IMR-90 (cell line): ENCODE measurements at regions not wholly inside any gene's neighbourhood (a gene's known extent, or its start where the extent isn't known, plus 50 kb on each side); places are given as distances from the start of the nearest gene placed in this dataset.

ENCODE experiments used
- ATAC-seq: fragments of 200-7000 bp; cut with Tn5 transposase; 2 replicates; pipeline ENCODE4 v1.9.1; 2020; ENCODE audit warnings: low read depth, mild to moderate bottlenecking, moderate library complexity
- BruUV-seq: library from RNA; stranded (reverse); fragments of 400-500 nt; replicated peaks from 2 replicates; lab custom pipeline; 2021; lab: Mats Ljungman, UMichigan
- CTCF ChIA-PET: fragments of 300-600 bp; formaldehyde crosslinking; extraction: SDS; loops from one replicate; lab custom pipeline; 2021; ENCODE audit warnings: antibody characterized with exemption; lab: Yijun Ruan, JAX
- POLR2A ChIA-PET: fragments of 300-600 bp; sonication (Branson Sonifier 250); formaldehyde crosslinking; loops from one replicate; lab custom pipeline; 2022; ENCODE audit warnings: antibody characterized with exemption; ENCODE audit not compliant: unreplicated experiment; lab: Charles Lee
- DNase-seq: peaks from one replicate; pipeline ENCODE4 v3.0.0; 2013
- H2AFZ ChIP-seq: replicated peaks from 2 replicates; pipeline ENCODE3; 2013; ENCODE audit warnings: low read length, mild to moderate bottlenecking; ENCODE audit not compliant: poor library complexity
- H2AK5ac ChIP-seq: 2 replicates; pipeline ENCODE4 v1.6.1; 2013; ENCODE audit warnings: low read depth, low read length, inconsistent platforms
- H2AK9ac ChIP-seq: replicated peaks from 2 replicates; pipeline ENCODE3; 2013; ENCODE audit warnings: mild to moderate bottlenecking, low read depth, low read length, moderate library complexity; ENCODE audit not compliant: poor library complexity
- H2BK120ac ChIP-seq: 2 replicates; pipeline ENCODE4 v1.6.1; 2013; ENCODE audit warnings: low read depth, low read length, inconsistent platforms
- H2BK15ac ChIP-seq: 3 replicates; pipeline ENCODE4 v1.6.1; 2013; ENCODE audit warnings: low read depth, low read length, inconsistent platforms
- H2BK20ac ChIP-seq: 2 replicates; pipeline ENCODE4 v1.6.1; 2013; ENCODE audit warnings: low read depth, mild to moderate bottlenecking, inconsistent platforms, low read length, moderate library complexity
- H2BK5ac ChIP-seq: 2 replicates; pipeline ENCODE4 v1.6.1; 2013; ENCODE audit warnings: mild to moderate bottlenecking, low read depth, low read length, inconsistent platforms; ENCODE audit not compliant: poor library complexity, severe bottlenecking
- H3K14ac ChIP-seq: replicated peaks from 2 replicates; pipeline ENCODE4 v1.6.1; 2013; ENCODE audit warnings: low read depth, low read length, inconsistent platforms
- H3K18ac ChIP-seq: 2 replicates; pipeline ENCODE4 v1.6.1; 2013; ENCODE audit warnings: low read depth, low read length, control low read depth
- H3K23ac ChIP-seq: 2 replicates; pipeline ENCODE4 v1.6.1; 2013; ENCODE audit warnings: low read depth, low read length, inconsistent platforms
- H3K27ac ChIP-seq: 2 replicates; pipeline ENCODE4 v1.5.1; 2013; ENCODE audit warnings: mild to moderate bottlenecking, control low read depth, low read length; ENCODE audit not compliant: insufficient read depth
- H3K27me3 ChIP-seq: 2 replicates; pipeline ENCODE4 v1.6.1; 2013; ENCODE audit warnings: low read length; ENCODE audit not compliant: control insufficient read depth, insufficient read depth
- H3K36me3 ChIP-seq: 2 replicates; pipeline ENCODE4 v1.6.1; 2013; ENCODE audit warnings: low read length, mixed read lengths; ENCODE audit not compliant: control insufficient read depth, insufficient read depth
- H3K4ac ChIP-seq: 2 replicates; pipeline ENCODE4 v1.6.1; 2013; ENCODE audit warnings: low read depth, low read length, inconsistent platforms
- H3K4me1 ChIP-seq: 2 replicates; pipeline ENCODE4 v1.6.1; 2013; ENCODE audit warnings: low read length, mixed read lengths; ENCODE audit not compliant: control insufficient read depth, insufficient read depth
- H3K4me2 ChIP-seq: 2 replicates; pipeline ENCODE4 v1.6.1; 2013; ENCODE audit warnings: low read depth, mild to moderate bottlenecking, control low read depth, low read length, moderate library complexity
- H3K4me3 ChIP-seq: 2 replicates; pipeline ENCODE4 v1.5.1; 2013; ENCODE audit warnings: low read depth, mild to moderate bottlenecking, control low read depth, low read length, moderate library complexity; ENCODE audit not compliant: insufficient read depth
- H3K56ac ChIP-seq: 2 replicates; pipeline ENCODE4 v1.6.1; 2013; ENCODE audit warnings: low read length, inconsistent platforms; ENCODE audit not compliant: insufficient read depth; ENCODE audit errors: extremely low read depth
- H3K79me1 ChIP-seq, 2 experiments: 2 replicates each; pipeline ENCODE4 v1.6.1; 2013; ENCODE audit warnings: low read length in 2 of 2, inconsistent platforms in 1 of 2, low read depth in 1 of 2
- H3K9ac ChIP-seq: 2 replicates; pipeline ENCODE4 v1.6.1; 2013; ENCODE audit warnings: low read depth, low read length, control low read depth
- H3K9me1 ChIP-seq: 2 replicates; pipeline ENCODE4 v1.6.1; 2013; ENCODE audit warnings: low read length, inconsistent platforms; ENCODE audit not compliant: insufficient read depth
- H3K9me3 ChIP-seq: 2 replicates; pipeline ENCODE4 v1.6.1; 2013; ENCODE audit warnings: low read length; ENCODE audit not compliant: control insufficient read depth, insufficient read depth
- H4K20me1 ChIP-seq: 2 replicates; pipeline ENCODE4 v1.6.1; 2013; ENCODE audit warnings: low read length, inconsistent platforms; ENCODE audit not compliant: insufficient read depth
- H4K5ac ChIP-seq: 2 replicates; pipeline ENCODE4 v1.6.1; 2013; ENCODE audit warnings: mild to moderate bottlenecking, low read depth, low read length, control low read depth
- H4K8ac ChIP-seq, 2 experiments: 2 replicates each; pipeline ENCODE4 v1.6.1; 2013; ENCODE audit warnings: low read depth in 2 of 2, low read length in 2 of 2, control low read depth in 1 of 2, inconsistent platforms in 1 of 2
- H4K91ac ChIP-seq: 2 replicates; pipeline ENCODE4 v1.6.1; 2013; ENCODE audit warnings: low read depth, low read length, inconsistent platforms; ENCODE audit not compliant: insufficient read depth
- CEBPB ChIP-seq: IDR thresholded peaks from 2 replicates; pipeline ENCODE4 v1.6.1; 2012; ENCODE audit warnings: low read depth, low read length, improper control_type of control experiment
- CHD1 ChIP-seq: IDR thresholded peaks from 2 replicates; pipeline ENCODE4 v1.6.1; 2012; ENCODE audit warnings: low read depth, low read length, improper control_type of control experiment
- FOS ChIP-seq: fragments of 150-350 bp; IDR thresholded peaks from 2 replicates; pipeline ENCODE4 v1.6.1; 2016; ENCODE audit warnings: low read depth, low read length
- NFE2L2 ChIP-seq: fragments of 150-350 bp; IDR thresholded peaks from 2 replicates; pipeline ENCODE4 v1.6.1; 2016; ENCODE audit warnings: low read depth, mild to moderate bottlenecking, low read length
- POLR2A ChIP-seq: IDR thresholded peaks from 2 replicates; pipeline ENCODE4 v1.6.1; 2012; ENCODE audit warnings: mild to moderate bottlenecking, low read depth, low read length
- RFX5 ChIP-seq: IDR thresholded peaks from 2 replicates; pipeline ENCODE4 v1.8.0; 2012; ENCODE audit warnings: low read depth, mild to moderate bottlenecking, low read length, moderate library complexity
- SMC3 ChIP-seq: fragments of 150-350 bp; IDR thresholded peaks from 2 replicates; pipeline ENCODE4 v1.6.1; 2016; ENCODE audit warnings: low read depth, mild to moderate bottlenecking, antibody characterized with exemption, low read length, moderate library complexity
- WGBS, 2 experiments: methylation state at CpG; one replicate each; pipeline versions ENCODE4 v1.1.5 to v1.1.7; 2013; ENCODE audit warnings: missing lambda C conversion rate in 2 of 2; ENCODE audit not compliant: insufficient read length in 1 of 2; ENCODE audit errors: extremely low coverage in 2 of 2; 5-methylcytosine and 5-hydroxymethylcytosine counted together
- dilution Hi-C: fragments of 300-500 bp; cut with HindIII; formaldehyde crosslinking; loops from one replicate; pipeline ENCODE4 v1.14.3; 2018; ENCODE audit warnings: low sequenced_read_pairs; ENCODE audit not compliant: unreplicated experiment
- in situ Hi-C: fragments of 300-500 bp; cut with MboI; formaldehyde crosslinking; loops from 3 replicates; pipeline ENCODE4 v1.14.3; 2019; ENCODE audit warnings: low sequenced_read_pairs, inconsistent platforms, mixed read lengths
- intact Hi-C: fragments of 100-400 bp; cut with micrococcal nuclease; formaldehyde crosslinking; loops from 2 replicates; pipeline ENCODE4 v1.10.0; 2022
- TF ChIP-seq, protein P1 (sequence below): fragments of 150-350 bp; IDR thresholded peaks from 2 replicates; pipeline ENCODE4 v1.6.1; 2016; ENCODE audit warnings: low read depth, mild to moderate bottlenecking, low read length, moderate library complexity, borderline replicate concordance
- TF ChIP-seq, protein P2 (sequence below): fragments of 150-350 bp; IDR thresholded peaks from 2 replicates; pipeline ENCODE4 v1.6.1; 2017; ENCODE audit warnings: mild to moderate bottlenecking, antibody characterized with exemption, low read length, low read depth

DNA sequence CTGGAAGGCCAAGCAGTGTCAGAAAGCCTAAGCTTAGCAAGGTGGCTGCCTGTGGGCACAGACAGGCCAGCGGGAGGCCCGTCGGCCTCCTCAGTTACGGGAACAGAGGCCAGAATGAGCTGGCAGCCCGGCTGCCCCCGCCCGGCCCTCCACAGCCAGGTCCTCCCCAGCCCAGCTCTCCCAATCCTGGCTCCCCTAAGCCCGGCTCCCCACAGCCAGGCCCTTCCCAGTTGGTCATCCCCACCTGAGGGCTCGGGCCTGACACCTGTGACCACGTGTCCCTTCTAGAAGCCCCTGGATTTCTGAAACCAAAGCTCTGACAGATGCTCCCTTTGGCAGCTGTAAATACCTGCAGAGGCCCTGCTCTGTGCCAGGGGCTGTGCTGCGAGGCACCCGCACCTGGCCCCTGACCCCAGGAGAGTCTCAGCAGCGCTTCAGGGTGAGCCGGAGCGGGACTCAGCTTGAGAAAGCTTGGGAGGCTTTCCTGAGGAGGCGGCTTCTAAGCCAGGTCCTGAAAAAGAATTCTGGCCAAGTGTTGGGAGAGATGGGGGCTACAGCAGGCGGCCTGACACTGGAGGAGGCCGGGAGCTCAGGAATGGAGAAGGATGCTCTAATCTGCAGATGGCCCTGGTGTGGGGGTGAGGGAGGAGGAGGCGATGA lies 80.4 kb upstream of the OLFM1 start:
- no peaks in the 10 kb centered on the region for H3K4me1 ChIP-seq
- no peak overlapping the region for H3K4me2 ChIP-seq
- no peak overlapping the region for H2AK5ac ChIP-seq
- no peak overlapping the region for H3K56ac ChIP-seq
- H3K9ac ChIP-seq = no peak overlapping the region
- no peak overlapping the region for H3K4me3 ChIP-seq
- POLR2A ChIA-PET = no interaction called here
- H2BK20ac ChIP-seq = no peak overlapping the region
- no peak overlapping the region for H3K18ac ChIP-seq
- DNase-seq = no peak
- no peak overlapping the region for H2BK15ac ChIP-seq
- no peaks in the 10 kb centered on the region; the same call in 1 of the 2 replicates for H3K27me3 ChIP-seq
- no peak overlapping the region for H4K8ac ChIP-seq
- no peaks in the 10 kb centered on the region for H4K20me1 ChIP-seq
- TF ChIP-seq NFE2L2 = no peak
- TF ChIP-seq POLR2A = no peak
- TF ChIP-seq SMC3 = no peak
- TF ChIP-seq, protein P1, sequence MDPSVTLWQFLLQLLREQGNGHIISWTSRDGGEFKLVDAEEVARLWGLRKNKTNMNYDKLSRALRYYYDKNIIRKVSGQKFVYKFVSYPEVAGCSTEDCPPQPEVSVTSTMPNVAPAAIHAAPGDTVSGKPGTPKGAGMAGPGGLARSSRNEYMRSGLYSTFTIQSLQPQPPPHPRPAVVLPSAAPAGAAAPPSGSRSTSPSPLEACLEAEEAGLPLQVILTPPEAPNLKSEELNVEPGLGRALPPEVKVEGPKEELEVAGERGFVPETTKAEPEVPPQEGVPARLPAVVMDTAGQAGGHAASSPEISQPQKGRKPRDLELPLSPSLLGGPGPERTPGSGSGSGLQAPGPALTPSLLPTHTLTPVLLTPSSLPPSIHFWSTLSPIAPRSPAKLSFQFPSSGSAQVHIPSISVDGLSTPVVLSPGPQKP = no peak
- no peak for TF ChIP-seq FOS
- TF ChIP-seq, protein P2, sequence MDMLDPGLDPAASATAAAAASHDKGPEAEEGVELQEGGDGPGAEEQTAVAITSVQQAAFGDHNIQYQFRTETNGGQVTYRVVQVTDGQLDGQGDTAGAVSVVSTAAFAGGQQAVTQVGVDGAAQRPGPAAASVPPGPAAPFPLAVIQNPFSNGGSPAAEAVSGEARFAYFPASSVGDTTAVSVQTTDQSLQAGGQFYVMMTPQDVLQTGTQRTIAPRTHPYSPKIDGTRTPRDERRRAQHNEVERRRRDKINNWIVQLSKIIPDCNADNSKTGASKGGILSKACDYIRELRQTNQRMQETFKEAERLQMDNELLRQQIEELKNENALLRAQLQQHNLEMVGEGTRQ = no peak
- TF ChIP-seq RFX5 = no peak
- TF ChIP-seq CEBPB = no peak
- no peak for TF ChIP-seq CHD1
- H2BK120ac ChIP-seq = no peak overlapping the region
- H2AK9ac ChIP-seq = no peak overlapping the region
- no peak overlapping the region for H2BK5ac ChIP-seq
- intact Hi-C loops = no loop called here
- no peak overlapping the region for H4K91ac ChIP-seq
- H3K79me1 ChIP-seq = no peaks in the 10 kb centered on the region
- CTCF ChIA-PET = no interaction called here
- H2AFZ ChIP-seq = no peak overlapping the region
- no TSS peak for BruUV-seq
- no peaks in the 10 kb centered on the region for H3K36me3 ChIP-seq
- dilution Hi-C loops = no loop called here
- H3K14ac ChIP-seq = no peak overlapping the region
- H3K4ac ChIP-seq = no peak overlapping the region
- H3K9me3 ChIP-seq = peaks cover 6% of the 10 kb centered on the region
- in situ Hi-C loops = no loop called here
- H3K27ac ChIP-seq = no peak overlapping the region
- H3K23ac ChIP-seq = no peak overlapping the region
- WGBS, 2 experiments = 79% methylated on average over 12 of the region's 19 CpGs; no CpG with 5 or more reads in 1 of the 2 experiments
- no peaks in the 10 kb centered on the region for H3K9me1 ChIP-seq
- no peak for ATAC-seq
- no peak overlapping the region for H4K5ac ChIP-seq
